GM12878 (cell line): ENCODE measurements at regions not wholly inside any gene's neighbourhood (a gene's known extent, or its start where the extent isn't known, plus 50 kb on each side); places are given as distances from the start of the nearest gene placed in this dataset.

ENCODE experiments used
- ASH2L ChIP-seq: fragments of 300-600, 200-600 bp; sonication (generic); IDR thresholded peaks from 2 replicates; pipeline ENCODE4 v1.6.1; 2017; ENCODE audit warnings: low read depth, mild to moderate bottlenecking, borderline replicate concordance
- CBX5 ChIP-seq: sonication (generic); IDR thresholded peaks from 2 replicates; pipeline ENCODE4 v1.6.1; 2016; ENCODE audit warnings: low read depth, moderate library complexity, mild to moderate bottlenecking, inconsistent platforms
- CHD1 ChIP-seq: IDR thresholded peaks from 2 replicates; pipeline ENCODE4 v1.6.1; 2012; ENCODE audit warnings: low read depth, low read length, improper control_type of control experiment
- HDAC6 ChIP-seq: fragments of 200-600 bp; sonication (generic); IDR thresholded peaks from one replicate; pipeline ENCODE4 v1.8.0; 2017; ENCODE audit warnings: antibody characterized with exemption; ENCODE audit not compliant: unreplicated experiment
- NR2C2 ChIP-seq: IDR thresholded peaks from 2 replicates; pipeline ENCODE4 v1.6.1; 2011; ENCODE audit warnings: borderline replicate concordance, low read depth; ENCODE audit not compliant: control insufficient read depth, insufficient read length
- SP1 ChIP-seq: IDR thresholded peaks from one replicate; pipeline ENCODE4 v1.6.1; 2011; ENCODE audit warnings: low read depth, low read length
- USF1 ChIP-seq: IDR thresholded peaks from 2 replicates; pipeline ENCODE4 v1.6.1; 2011; ENCODE audit warnings: borderline replicate concordance, low read depth, mild to moderate bottlenecking, moderate library complexity, mixed read lengths, low read length; ENCODE audit not compliant: insufficient read depth; ENCODE audit errors: extremely low read length
- USF2 ChIP-seq: IDR thresholded peaks from 2 replicates; pipeline ENCODE4 v1.6.1; 2011; ENCODE audit warnings: low read depth, low read length, improper control_type of control experiment, borderline replicate concordance
- ZBTB40 ChIP-seq: fragments of 450-650 bp; IDR thresholded peaks from 2 replicates; pipeline ENCODE4 v1.6.1; 2016; ENCODE audit warnings: mild to moderate bottlenecking, moderate library complexity, borderline replicate concordance
- ZNF384 ChIP-seq: IDR thresholded peaks from 2 replicates; pipeline ENCODE4 v1.6.1; 2012; ENCODE audit warnings: low read depth, mild to moderate bottlenecking, low read length, improper control_type of control experiment, borderline replicate concordance
- ZSCAN29 ChIP-seq: fragments of 450-650 bp; IDR thresholded peaks from 2 replicates; pipeline ENCODE4 v1.6.1; 2017; ENCODE audit warnings: mild to moderate bottlenecking, moderate library complexity
- TF ChIP-seq, protein P1 (sequence below): fragments of 450-650 bp; IDR thresholded peaks from 2 replicates; pipeline ENCODE4 v1.6.1; 2018; ENCODE audit warnings: borderline replicate concordance, mild to moderate bottlenecking; ENCODE audit not compliant: partially characterized antibody

DNA sequence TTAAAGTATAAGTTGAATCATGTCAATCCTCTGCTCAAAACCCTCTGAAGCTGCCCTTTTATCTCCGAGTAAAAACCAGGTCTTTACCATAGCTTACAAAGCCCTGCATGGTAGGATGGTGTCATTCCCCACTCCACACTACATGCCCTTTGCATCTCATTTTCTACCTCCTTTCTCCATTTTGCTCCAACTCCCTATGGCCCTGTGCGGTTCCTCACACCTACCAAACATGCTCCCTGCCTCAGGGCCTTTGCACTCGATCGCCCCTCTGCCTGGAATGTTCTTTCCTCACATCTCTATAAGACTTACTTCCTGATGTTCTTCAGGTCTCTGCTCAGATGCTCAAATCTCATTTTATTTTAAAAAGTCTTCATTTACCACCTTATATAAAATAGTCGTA is 80.7 kb downstream of the MYL12B start (continued):
- TF ChIP-seq ZBTB40 (no peak), CHD1 (no peak), SP1 (no peak), ZSCAN29 (no peak), ZNF384 (no peak), USF1 (no peak), ASH2L (no peak), HDAC6 (no peak), USF2 (no peak), CBX5 (no peak), NR2C2 (no peak)
- TF ChIP-seq, protein P1, sequence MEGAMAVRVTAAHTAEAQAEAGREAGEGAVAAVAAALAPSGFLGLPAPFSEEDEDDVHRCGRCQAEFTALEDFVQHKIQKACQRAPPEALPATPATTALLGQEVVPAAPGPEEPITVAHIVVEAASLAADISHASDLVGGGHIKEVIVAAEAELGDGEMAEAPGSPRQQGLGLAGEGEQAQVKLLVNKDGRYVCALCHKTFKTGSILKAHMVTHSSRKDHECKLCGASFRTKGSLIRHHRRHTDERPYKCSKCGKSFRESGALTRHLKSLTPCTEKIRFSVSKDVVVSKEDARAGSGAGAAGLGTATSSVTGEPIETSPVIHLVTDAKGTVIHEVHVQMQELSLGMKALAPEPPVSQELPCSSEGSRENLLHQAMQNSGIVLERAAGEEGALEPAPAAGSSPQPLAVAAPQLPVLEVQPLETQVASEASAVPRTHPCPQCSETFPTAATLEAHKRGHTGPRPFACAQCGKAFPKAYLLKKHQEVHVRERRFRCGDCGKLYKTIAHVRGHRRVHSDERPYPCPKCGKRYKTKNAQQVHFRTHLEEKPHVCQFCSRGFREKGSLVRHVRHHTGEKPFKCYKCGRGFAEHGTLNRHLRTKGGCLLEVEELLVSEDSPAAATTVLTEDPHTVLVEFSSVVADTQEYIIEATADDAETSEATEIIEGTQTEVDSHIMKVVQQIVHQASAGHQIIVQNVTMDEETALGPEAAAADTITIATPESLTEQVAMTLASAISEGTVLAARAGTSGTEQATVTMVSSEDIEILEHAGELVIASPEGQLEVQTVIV: no peak
